ENCODE measurements at regions not wholly inside any gene's neighbourhood (a gene's known extent, or its start where the extent isn't known, plus 50 kb on each side); places are given as distances from the start of the nearest gene placed in this dataset.

DNA sequence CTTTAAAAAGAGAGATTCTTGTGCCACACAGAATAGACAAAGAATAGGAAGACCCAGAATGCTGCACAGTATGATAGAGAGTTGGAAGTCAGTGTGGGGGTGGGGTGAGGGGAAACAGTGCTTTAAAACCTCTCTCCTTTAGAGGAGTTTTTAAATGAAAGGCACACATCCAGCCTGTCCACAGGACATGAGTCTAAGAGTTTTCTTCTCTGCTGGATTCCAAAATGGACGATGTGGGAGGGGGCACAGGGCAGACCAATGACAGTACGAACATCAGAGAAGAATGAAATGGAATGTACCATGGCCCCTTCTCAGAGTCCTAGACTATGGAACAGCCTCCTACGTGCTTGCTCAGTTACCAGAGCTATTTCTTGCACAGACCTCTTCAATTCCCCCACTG, 458.2 kb upstream of the DAB1 start:
- Histone ChIP-seq H3K27ac (no peak overlapping the region), H3K27me3 (no peaks in the 10 kb centered on the region), H3K36me3 (no peaks in the 10 kb centered on the region), H4K20me1 (ENCODE audit: low read depth) (no peaks in the 10 kb centered on the region), H2AFZ (replicated peaks) (peak overlapping the region; percentile 8), H3K4me2 (peak overlapping the region; percentile 55), H3F3A (ENCODE audit: low read depth) (peaks cover 7% of the 10 kb centered on the region), H3K4me1 (peaks cover 31% of the 10 kb centered on the region), H3K9me3 (ENCODE audit: low read depth) (no peaks in the 10 kb centered on the region), H3K9ac (no peak overlapping the region), H3K79me2 (ENCODE audit: low read depth) (no peaks in the 10 kb centered on the region), H3K4me3 (no peak overlapping the region)
- peak; percentile 39 for DNase-seq (ENCODE audit: low spot score)
- H3K36me3 Mint-ChIP-seq, result no peaks in the 10 kb centered on the region
- H3K9me3 Mint-ChIP-seq, result no peaks in the 10 kb centered on the region
- no peak for TF ChIP-seq EZH2 (IDR thresholded peaks at IDR 0.05)
- no peak for TF ChIP-seq EZH2phosphoT487 (IDR thresholded peaks at IDR 0.05)
- TF ChIP-seq, protein P1, sequence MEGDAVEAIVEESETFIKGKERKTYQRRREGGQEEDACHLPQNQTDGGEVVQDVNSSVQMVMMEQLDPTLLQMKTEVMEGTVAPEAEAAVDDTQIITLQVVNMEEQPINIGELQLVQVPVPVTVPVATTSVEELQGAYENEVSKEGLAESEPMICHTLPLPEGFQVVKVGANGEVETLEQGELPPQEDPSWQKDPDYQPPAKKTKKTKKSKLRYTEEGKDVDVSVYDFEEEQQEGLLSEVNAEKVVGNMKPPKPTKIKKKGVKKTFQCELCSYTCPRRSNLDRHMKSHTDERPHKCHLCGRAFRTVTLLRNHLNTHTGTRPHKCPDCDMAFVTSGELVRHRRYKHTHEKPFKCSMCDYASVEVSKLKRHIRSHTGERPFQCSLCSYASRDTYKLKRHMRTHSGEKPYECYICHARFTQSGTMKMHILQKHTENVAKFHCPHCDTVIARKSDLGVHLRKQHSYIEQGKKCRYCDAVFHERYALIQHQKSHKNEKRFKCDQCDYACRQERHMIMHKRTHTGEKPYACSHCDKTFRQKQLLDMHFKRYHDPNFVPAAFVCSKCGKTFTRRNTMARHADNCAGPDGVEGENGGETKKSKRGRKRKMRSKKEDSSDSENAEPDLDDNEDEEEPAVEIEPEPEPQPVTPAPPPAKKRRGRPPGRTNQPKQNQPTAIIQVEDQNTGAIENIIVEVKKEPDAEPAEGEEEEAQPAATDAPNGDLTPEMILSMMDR (IDR thresholded peaks at IDR 0.05), result no peak
- peak overlapping the region; percentile 9 for H3K4me3 Mint-ChIP-seq
- peak overlapping the region; percentile 95 for H3K27ac Mint-ChIP-seq
- H3K27me3 Mint-ChIP-seq (ENCODE audit: insufficient read depth, low read depth), result peaks cover 4% of the 10 kb centered on the region
- peaks cover 38% of the 10 kb centered on the region for H3K4me1 Mint-ChIP-seq

DNA sequence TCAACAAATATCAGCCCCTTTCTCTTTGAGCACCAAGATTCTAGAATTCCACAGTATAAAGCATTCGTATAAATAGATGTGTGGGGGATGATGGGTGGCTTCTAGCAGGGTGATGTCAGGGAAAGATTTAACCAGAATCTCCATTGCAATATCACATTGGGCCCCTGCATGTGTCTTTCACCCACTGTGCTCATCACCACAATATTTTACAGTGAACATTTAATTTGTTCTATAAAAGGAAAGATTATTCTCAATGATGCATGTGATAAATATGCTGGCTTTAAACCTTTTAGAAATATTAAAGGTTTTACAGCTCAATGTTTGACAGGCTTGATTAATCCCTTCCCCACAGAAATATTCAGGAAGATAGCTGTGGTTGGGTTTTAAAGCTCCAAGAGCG, 457.8 kb upstream of the DAB1 start:
- Histone ChIP-seq H3K79me2 (ENCODE audit: low read depth) (no peaks in the 10 kb centered on the region), H3K27me3 (no peaks in the 10 kb centered on the region), H3K4me1 (peaks cover 31% of the 10 kb centered on the region), H4K20me1 (ENCODE audit: low read depth) (no peaks in the 10 kb centered on the region), H2AFZ (replicated peaks) (peak overlapping the region; percentile 8), H3K4me3 (no peak overlapping the region), H3K9me3 (ENCODE audit: low read depth) (no peaks in the 10 kb centered on the region), H3K36me3 (no peaks in the 10 kb centered on the region), H3K9ac (no peak overlapping the region), H3K4me2 (peak overlapping the region; percentile 55), H3F3A (ENCODE audit: low read depth) (peaks cover 7% of the 10 kb centered on the region), H3K27ac (no peak overlapping the region)
- peaks cover 4% of the 10 kb centered on the region for H3K27me3 Mint-ChIP-seq (ENCODE audit: insufficient read depth, low read depth)
- H3K36me3 Mint-ChIP-seq, result no peaks in the 10 kb centered on the region
- no peak for DNase-seq (ENCODE audit: low spot score)
- H3K4me3 Mint-ChIP-seq, result peak overlapping the region; percentile 9
- TF ChIP-seq, protein P1 (IDR thresholded peaks at IDR 0.05), result no peak
- TF ChIP-seq EZH2 (IDR thresholded peaks at IDR 0.05) (no peak), EZH2phosphoT487 (IDR thresholded peaks at IDR 0.05) (no peak)
- H3K9me3 Mint-ChIP-seq, result no peaks in the 10 kb centered on the region
- peaks cover 38% of the 10 kb centered on the region for H3K4me1 Mint-ChIP-seq
- H3K27ac Mint-ChIP-seq, result peak overlapping the region; percentile 95

DNA sequence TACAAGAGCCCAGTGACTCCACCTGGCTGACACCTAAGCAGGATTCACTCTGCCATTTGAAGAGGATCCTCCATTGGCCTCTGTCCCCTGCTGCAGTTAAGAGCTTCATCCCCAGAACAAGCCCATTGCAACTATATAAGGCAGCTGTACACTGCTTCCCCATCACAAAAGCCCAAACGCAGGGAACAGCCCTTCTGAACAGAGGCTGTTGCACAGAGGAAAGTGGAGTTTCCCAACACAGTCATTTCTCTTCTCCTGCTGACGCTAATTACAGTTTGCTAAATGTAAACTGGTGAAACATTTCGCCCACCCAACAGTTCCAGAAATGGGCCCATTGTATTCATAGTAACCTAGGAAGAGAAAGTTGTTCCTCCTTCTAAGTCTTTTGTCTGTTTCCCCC, 455.8 kb upstream of the DAB1 start:
- TF ChIP-seq, protein P1 (IDR thresholded peaks at IDR 0.05), result no peak
- TF ChIP-seq EZH2phosphoT487 (IDR thresholded peaks at IDR 0.05) (no peak), EZH2 (IDR thresholded peaks at IDR 0.05) (no peak)
- H2AFZ ChIP-seq (replicated peaks), result no peak overlapping the region
- H3F3A ChIP-seq (ENCODE audit: low read depth), result peaks cover 7% of the 10 kb centered on the region
- H3K27me3 ChIP-seq, result no peaks in the 10 kb centered on the region
- Mint-ChIP-seq H3K36me3 (no peaks in the 10 kb centered on the region), H3K9me3 (no peaks in the 10 kb centered on the region), H3K27ac (peak overlapping the region; percentile 55), H3K27me3 (ENCODE audit: insufficient read depth, low read depth) (peaks cover 4% of the 10 kb centered on the region), H3K4me1 (peaks cover 38% of the 10 kb centered on the region), H3K4me3 (no peak overlapping the region)
- H3K4me2 ChIP-seq, result no peak overlapping the region
- no peaks in the 10 kb centered on the region for H3K36me3 ChIP-seq
- H3K79me2 ChIP-seq (ENCODE audit: low read depth), result no peaks in the 10 kb centered on the region
- peaks cover 31% of the 10 kb centered on the region for H3K4me1 ChIP-seq
- no peak overlapping the region for H3K27ac ChIP-seq
- DNase-seq (ENCODE audit: low spot score), result no peak
- H3K9ac ChIP-seq, result no peak overlapping the region
- no peaks in the 10 kb centered on the region for H4K20me1 ChIP-seq (ENCODE audit: low read depth)
- no peaks in the 10 kb centered on the region for H3K9me3 ChIP-seq (ENCODE audit: low read depth)
- no peak overlapping the region for H3K4me3 ChIP-seq

Data from neural progenitor cell (in vitro differentiated cells).